ENCODE measurements at regions not wholly inside any gene's neighbourhood (a gene's known extent, or its start where the extent isn't known, plus 50 kb on each side); places are given as distances from the start of the nearest gene placed in this dataset.

DNA sequence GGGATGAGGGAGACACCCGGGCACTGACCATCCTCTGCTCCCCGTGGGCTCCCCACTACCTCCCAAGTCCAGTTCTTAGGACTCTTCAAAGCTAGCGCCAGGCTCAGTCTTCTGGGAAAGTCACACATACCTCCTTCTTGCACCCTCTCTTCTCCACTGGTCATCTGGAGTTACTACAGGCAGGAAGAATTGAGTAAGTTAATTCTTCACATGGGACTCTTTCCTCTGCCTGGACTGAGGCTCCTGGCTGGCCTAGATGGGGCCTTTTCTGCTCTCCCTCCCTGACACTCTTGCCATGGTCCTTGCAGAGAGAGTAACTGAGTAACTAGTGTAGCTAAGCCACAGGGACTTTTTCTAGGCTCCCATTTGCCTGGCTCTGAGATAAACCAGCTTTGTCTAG is 96.5 kb upstream of the CELF4 start:
- no peak for DNase-seq

DNA sequence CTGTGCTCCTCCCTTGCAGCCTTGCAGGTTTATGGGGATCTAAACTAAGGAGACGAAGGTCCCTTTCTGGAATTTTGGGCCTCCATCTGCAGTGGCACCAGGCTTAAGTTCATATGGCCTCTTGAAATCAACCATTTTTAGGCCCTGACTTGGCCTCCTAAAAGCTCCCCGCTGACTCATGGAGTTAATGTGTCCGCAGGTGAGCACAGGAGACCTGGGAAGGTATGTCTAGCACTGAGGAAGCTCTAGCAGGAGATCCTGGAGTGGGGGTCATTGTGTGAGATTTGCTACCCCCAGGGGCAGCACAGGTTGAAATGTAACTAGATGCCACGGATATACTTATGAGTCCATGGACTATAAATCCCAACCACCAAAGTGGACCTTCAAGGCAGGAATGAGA is 95.9 kb upstream of the CELF4 start:
- DNase-seq, result no peak

- no peak for DNase-seq
These were observed 95.5 kb upstream of the CELF4 start for GRCh38 chr18:37661061-37661460.

GRCh38 chr18:37660658-37661057 is 95.1 kb upstream of the CELF4 start:
- no peak for DNase-seq

DNA sequence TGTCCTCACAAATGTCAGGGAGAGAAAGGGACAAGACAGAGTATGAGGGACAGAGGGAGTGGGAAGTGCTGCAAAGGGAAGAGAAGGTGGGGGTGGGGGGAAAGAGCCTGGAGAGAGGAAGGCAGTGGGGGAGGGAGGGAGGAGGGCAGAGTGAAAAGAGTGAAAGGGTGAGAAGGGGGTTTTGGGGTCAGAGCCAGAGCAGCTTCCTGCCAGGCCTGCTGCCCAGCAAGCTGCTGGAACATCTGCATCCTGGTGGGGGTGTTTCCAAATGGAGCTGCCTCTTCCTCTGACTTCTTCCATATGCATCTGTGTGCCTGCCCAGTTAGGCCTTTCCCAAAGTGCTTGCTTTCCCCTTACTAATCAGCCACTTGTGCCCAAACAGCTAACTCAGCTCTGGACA is 94.3 kb upstream of the CELF4 start:
- DNase-seq, result no peak

DNA sequence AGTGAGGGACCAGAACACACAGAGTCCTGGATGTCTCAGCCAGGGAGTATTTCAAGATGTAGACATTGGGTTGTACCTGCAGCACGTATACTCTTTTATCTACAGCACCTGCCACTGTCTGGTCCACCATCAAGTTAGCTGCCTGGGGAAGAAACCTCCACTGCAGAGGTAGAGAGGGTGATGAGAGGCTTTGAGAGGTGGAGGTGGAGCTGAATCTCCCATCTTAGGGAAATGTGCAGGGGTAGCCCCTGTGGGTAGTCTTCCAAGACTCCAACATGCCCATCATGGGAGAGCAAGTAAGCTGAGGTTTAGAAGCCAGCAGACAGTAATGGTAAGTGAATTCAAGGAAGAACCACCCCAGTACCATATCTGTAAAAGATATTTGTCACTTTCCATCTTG is 93.3 kb upstream of the CELF4 start:
- no peak for DNase-seq

DNA sequence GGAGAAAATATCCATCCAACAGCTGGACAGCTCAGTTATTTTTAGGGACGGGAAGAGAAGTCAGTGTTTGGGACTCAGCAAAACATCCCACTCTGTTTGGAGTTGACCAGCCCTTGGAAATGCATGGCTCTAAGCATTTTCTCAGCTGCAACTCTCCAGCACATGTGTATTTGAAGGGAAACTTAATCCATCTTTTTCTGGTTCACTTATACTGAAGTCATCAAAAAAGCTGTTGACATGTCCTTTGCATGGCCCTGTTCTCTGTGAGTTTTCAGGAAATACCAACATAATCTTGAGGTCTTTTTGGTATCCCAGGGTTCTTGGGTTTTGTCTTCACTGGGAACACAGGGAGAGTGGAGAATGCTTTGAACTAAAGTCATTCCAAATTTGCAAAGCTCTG is 91.9 kb upstream of the CELF4 start:
- DNase-seq, result no peak

- DNase-seq, result no peak
These were observed 89.3 kb upstream of the CELF4 start for GRCh38 chr18:37654731-37655369.

- DNase-seq, result no peak
These were observed 88.4 kb upstream of the CELF4 start for GRCh38 chr18:37654034-37654433.

DNA sequence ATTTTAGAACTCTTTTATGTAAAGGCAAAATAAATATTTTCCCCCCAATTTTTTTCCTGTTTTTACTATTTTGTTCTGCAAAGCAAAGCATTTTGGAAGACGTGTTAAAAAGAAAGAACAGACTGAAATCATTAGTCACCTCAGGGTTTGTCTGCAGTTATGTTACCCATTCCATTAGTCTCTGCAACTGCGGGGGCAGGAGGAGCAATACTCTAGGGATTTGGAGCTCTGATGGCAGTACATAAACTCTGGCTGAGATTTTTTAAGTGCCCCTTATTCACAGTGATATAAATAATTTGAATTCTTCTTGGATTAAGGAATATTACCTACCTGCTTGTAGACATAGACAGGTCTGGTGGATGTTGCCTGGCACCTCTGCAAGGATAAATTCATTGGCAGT is 88.0 kb upstream of the CELF4 start:
- no peak for DNase-seq

GRCh38 chr18:37649930-37650329 is 84.3 kb upstream of the CELF4 start:
- no peak for DNase-seq

DNA sequence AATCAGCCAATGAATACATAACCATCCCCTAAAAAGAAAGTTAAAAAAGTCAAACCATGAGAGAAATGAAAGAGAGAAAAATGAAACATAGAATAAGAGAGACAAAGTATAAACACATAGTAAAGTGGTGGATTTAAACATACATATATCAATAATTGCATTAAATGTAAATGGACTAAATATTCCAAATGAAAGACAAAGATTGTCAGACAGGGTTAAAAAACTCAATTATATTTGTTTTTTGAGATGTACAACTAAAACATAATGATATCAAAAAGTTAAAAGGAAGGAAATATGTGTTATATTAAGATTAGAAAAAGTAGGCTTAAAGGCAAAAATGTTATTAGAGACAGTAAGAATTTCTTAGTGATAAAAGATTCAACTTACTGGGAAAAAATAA is 83.8 kb upstream of the CELF4 start:
- no peak for DNase-seq

GRCh38 chr18:37641573-37641972 is 76.0 kb upstream of the CELF4 start:
- DNase-seq, result no peak

DNA sequence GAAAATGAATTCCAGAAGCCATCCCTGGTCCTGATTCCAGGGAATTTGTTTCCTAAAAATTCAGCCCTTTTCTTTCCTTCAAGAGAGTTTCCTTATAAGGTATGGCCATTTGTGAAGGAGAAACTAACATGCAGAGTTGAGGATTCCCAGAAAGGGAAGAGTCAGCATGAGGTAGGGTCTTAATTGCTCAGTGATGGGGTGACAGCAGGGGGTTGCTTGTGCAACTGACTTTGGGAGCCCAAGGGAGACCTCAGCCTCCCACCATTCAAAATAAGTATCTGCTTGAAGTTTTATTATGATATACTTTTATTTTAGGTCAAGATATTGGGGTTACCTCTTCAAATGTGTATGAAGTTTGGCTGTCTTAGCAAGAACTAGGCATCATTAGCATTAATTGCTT is 74.9 kb upstream of the CELF4 start:
- no peak for DNase-seq

DNA sequence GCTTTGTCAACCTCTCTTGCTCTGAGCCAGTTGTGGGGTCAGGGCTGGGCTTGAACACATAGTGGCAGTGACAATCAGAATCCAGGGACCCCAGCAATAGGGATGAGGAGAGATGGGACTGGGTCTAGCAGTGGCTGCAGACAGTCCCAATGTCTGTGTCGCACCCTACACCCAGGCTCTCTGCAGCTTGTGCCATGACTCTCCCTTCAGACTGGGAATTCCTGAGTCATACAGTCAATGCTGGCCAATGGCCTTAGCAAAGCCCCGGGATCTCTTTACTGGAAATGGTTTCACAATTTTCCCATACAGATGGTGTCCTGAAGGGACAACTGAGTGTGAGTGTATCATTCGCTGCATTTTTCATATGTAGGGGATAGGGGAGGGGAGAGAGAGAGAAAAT is 74.2 kb upstream of the CELF4 start:
- no peak for DNase-seq

GRCh38 chr18:37637478-37637850 is 71.9 kb upstream of the CELF4 start:
- no peak for DNase-seq

DNA sequence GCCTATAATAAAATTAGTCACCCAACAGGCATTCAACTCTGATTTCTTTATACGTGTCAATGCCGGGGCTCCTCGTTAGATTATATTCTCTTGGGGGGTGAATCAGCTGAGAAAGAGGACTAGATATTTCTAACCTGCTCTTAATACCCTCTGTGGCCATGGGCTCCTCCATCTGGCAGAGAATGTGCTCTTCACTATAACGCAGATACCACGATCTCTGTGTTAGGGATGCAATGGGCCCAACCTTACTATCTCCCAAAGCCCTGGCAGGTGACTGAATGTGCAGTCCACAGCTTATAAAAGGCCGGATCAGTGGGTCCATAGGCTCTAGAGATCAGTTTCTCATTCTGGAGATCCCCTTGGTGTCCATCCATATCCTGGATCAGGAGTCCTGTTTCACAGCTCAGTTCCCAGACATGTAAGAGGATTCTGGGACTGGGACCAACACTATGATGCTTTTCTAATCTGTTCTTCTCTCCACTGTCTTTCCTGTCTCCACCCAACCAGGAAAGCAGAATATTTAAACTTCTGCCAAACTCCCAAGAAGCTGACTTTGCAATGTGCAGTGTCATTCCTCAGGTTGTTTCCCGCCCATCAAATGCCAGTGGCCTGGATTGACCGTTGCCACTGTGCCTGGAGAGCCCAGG is 71.4 kb upstream of the CELF4 start:
- DNase-seq, result no peak

- DNase-seq, result no peak
These were observed 68.9 kb upstream of the CELF4 start for GRCh38 chr18:37634516-37634915.

- DNase-seq, result no peak
These were observed 65.8 kb upstream of the CELF4 start for GRCh38 chr18:37631422-37631821.

DNA sequence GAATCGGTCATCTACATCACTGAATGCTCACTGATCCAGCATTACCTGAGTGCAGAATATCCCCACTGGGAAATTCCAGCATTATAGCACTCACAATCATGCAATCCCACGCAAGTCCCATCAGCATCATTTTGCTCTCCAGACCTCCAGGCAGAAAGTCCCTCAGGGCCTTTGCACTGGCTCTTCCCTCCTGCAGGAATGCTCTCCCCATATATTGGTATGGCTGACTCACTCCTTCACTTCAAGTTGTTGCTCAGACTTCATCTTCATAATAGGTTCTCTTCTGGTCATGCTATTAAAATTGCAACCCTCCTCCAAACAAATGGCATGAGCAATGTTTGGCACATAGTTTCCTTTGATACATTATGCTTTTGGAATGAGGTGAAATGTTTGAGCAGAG is 64.7 kb upstream of the CELF4 start:
- DNase-seq, result no peak

GRCh38 chr18:37628470-37629220 is 63.0 kb upstream of the CELF4 start:
- no peak for DNase-seq

DNA sequence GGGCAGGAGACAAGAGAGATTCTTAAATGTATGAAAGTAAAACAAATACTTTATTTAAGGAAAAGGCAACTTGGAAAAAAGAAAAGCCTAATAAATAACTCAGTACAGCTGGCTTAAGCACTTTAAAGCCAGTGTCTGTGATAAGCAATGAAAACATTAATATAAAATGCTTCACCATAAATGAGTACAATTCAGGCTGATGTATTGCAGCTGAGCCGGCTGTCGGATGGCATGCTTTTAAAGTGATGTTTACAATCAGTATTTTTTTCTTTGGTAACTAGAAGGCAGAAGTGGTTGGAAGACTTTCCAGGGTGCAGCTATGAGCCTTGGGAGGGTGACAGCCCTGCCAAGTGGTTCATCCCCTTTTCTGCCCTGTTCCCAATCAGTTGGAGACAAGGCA is 58.7 kb upstream of the CELF4 start:
- no peak for DNase-seq

- no peak for DNase-seq
These were observed 54.4 kb upstream of the CELF4 start for GRCh38 chr18:37619964-37620363.

GRCh38 chr18:37617623-37618022 is 52.0 kb upstream of the CELF4 start:
- DNase-seq, result no peak
